GM21381 (cell line): ENCODE measurements at regions not wholly inside any gene's neighbourhood (a gene's known extent, or its start where the extent isn't known, plus 50 kb on each side); places are given as distances from the start of the nearest gene placed in this dataset.
"Not testable (repeated sequence)": the region's sequence is repeated elsewhere in the genome, so short reads cannot be mapped to it uniquely, and the experiment has no call there.

ENCODE experiments used
- ATAC-seq: cut with Tn5 transposase; IDR thresholded peaks from one replicate; pipeline ENCODE4 v1.9.1; 2021; ENCODE audit warnings: mild to moderate bottlenecking, moderate library complexity; ENCODE audit not compliant: unreplicated experiment

DNA sequence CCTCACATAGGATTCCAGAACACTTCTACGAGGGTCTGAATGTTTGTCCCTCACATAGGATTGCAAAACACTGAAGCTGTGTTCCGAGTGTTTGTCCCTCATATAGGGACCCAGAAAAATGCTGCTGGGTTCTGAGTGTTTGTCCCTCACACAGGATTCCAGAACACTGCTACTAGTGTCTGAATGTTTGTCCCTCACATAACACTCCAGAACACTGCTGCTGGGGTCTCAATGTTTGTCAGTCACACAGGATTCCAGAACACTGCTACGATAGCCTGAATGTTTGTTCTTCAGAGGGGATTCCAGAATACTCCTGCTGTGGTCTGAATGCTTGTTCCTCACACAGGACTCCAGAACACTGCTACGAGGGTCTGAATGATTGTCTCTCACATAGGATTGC lies 218.7 kb downstream of the FOXD4L6 start:
- no peak for ATAC-seq

DNA sequence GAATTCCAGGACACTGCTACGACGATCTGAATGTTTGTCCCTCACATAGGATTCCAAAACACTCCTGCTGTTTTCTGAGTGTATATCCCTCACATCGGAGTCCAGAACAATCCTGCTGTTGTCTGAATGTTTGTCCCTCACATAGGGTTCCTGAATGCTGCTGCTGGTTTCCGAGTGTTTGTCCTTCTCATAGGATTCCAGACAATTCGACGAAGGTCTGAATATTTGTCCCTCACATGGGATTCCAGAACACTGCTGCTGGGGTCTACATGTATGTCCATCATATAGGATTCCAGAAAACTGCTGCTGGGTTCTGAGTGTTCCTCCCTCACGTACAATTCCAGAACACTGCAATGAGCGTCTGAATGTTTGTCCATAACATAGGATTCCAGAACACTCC lies 219.4 kb downstream of the FOXD4L6 start:
- not testable (repeated sequence) for ATAC-seq

DNA sequence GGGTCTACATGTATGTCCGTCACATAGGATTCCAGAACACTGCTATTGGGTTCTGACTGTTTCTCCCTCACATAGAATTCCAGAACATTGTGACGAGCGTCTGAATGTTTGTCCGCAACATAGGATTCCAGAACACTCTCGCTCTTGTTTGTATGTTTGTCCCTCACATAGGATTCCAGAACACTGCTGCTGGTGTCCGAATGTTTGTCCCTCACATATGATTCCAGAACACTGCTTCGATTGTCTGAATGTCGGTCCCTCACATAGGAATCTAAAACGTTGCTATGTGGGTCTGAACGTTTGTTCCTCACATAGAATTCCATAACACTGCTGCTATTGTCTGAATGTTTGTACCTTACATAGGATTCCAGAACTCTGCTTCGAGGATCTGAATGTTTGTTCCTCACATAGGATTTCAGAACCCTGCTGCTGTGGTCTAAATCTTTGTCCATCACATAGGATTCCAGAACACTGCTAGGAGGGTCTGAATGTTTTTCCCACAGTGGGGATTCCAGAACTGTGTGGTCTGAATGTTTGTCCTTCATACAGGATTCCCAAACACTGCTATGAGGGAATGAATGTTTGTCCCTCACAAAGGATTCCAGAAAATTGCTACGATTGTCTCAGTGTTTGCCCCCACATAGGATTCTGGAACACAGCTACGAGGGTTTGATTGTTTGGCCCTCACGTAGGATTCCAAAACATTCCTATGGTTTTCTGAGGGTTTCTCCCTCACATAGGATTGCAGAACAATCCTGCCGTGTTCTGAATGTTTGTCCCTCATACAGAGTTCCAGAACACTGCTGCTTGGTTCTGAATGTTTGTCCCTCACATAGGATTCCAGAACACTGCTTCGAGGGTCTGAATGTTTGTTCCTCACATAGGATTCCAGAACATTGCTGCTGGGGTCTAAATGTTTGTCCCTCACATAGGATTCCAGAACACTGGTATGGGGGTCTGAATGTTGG lies 220.5 kb downstream of the FOXD4L6 start:
- ATAC-seq, result no peak

DNA sequence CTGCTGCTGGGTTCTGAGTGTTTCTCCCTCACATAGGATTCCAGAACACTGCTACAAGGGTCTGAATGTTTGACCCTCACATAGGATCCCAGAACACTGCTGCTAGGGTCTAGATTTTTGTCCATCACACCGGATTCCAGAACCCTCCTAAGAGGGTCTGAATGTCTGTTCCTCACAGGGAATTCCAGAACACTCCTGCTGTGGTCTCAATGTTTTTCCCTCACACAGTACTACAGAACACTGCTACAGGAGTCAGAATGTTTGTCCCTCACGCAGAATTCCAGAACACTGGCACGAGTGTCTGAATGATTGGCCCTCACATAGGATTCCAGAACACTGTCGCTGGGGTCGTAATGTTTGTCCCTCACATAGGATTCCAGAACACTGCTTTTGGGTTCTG lies 221.6 kb downstream of the FOXD4L6 start:
- ATAC-seq, result not testable (repeated sequence)

DNA sequence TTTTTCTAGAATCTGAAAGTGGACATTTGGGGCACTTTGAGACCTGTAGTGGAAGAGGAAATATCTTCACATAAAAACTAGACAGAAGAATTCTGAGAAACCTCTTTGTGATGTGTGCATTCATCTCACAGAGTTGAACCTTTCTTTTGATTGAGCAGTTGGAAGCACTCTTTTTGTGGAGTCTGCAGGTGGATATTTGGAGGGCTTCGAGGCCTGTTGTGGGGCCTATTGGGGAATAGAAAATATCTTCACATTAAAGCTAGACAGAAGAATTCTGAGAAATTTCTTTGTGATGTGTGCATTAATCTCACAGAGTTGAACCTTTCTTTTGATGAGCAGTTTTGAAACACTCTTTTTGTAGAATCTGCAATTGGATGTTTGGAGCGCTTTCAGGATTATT lies 236.2 kb downstream of the FOXD4L6 start:
- not testable (repeated sequence) for ATAC-seq

DNA sequence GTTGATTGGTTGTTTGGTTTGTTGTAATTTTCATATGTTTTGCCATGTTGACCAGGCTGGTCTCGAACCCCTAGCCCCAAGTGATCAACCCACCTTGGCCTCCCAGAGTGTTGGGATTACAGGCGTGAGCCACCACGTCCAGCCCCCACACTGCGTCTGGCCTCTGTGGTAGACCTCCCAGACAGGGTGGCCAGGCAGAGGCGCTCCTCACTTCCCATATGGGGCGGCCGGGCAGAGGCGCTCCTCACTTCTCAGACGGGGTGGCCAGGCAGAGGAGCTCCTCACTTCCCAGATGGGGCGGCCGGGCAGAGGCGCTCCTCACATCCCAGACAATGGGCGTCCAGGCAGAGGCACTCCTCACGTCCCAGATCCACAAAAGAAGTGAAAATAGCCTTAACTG lies 242.6 kb downstream of the FOXD4L6 start:
- ATAC-seq, result not testable (repeated sequence)

DNA sequence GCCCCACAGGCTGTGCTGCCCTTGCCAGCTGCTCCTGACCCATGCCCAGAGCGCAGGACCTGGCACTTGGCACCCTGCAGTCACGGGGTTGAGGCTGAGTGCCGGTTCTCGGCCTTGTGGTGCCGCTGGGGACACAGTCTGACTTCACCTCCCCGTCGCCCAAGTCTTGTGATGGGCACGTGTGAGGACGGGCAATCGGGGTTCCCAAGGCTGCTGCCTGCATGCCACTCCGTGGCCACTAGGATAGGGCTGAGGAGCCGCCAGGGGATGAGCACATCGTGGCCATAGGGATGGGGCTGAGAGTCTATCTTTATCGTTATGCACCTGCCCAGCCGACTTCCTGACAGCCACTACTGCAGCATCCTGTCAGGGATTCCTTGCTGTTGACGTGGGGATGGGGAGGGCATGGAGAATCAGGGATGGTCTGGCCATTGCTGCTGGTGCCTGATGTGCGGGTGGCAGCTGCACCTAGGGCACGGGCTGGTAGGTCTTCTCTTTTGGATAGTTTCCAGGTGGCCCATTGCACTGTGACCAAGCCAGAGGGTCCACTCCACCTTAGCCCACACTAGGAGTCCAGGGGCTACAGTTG lies 243.5 kb downstream of the FOXD4L6 start:
- ATAC-seq, result not testable (repeated sequence)

DNA sequence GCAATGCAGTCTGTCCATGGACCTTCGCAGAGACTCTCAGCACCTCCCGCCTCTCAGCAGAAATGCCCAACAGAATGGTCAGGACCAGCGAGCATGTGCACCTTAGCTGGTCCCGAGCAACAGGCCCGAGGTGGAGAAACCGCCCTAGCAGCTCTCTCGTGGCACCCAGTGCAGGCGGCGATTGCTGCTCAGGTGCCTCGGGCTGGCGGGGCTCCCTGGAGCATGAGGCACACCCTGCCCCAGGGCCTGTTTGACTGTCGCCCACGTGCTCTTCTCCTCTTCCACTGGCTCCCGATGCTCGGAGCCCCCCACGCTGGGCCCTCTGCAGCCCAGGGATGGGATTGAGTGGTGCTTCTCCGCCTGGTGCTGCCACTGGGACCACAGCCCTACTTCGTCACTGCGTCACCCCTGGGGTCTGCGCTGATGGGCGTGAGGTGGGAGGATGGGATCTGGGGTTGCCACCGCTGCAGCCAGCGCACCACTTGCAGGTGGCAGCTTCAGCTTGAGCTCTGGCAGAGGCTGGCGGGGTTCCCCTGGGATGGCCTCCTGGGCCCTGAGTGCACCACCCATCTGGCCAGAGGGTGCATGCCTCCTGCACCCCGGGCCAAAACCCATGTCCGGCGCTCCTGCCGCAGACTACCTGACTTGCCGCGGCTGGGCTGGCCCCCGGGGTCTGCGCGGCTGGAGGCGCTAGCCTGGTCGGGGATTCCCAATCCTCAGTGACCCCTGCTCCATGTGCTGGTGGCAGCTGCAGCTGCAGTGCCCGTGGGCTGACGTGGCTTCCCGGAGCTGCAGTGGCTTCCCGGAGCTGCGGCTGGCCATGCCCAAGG lies 244.2 kb downstream of the FOXD4L6 start:
- ATAC-seq, result no peak

DNA sequence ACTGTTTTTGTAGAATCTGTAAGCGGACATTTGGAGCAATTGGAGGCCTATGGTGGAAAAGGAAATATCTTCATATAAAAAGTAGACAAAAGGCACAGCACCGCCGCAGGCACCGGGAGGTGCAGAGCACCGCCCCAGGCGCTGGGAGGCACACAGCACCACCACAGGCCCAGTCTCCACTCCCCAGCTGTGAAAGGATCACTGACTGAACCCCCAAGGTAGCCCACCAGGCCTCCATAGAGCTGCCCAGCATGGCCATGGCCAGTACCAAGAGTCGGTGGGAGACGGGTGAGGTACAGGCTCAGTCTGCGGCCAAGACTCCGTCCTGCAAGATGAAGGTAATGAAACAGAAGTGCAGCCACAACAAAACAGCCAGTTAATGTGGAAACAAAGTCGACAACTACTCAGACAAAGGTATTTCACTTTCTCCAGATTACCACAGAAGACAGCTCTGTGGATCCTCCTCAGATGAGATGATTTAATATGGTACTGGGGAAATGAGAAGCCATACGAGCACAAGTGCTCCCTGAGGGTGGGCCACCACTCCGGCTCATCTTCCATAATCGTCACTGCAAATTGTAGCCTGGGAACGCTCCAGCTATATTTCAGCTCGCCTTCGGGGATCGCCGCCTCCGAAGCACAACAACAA lies 244.9 kb downstream of the FOXD4L6 start:
- ATAC-seq, result not testable (repeated sequence)

DNA sequence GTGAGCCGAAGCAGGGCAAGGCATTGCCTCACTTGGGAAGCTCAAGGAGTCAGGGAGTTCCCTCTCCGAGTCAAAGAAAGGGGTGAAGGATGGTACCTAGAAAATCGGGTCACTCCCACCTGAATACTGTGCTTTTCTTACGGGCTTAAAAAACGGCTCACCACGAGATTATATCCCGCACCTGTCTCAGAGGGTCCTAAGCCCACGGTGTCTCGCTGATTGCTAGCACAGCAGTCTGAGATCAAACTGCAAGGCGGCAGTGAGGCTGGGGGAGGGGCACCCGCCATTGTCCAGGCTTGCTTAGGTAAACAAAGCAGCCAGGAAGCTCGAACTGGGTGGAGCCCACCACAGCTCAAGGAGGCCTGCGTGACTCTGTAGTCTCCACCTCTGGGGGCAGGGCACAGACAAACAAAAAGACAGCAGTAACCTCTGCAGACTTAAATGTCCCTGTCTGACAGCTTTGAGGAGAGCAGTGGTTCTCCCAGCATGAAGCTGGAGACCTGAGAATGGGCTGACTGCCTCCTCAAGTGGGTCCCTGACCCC lies 254.7 kb downstream of the FOXD4L6 start:
- not testable (repeated sequence) for ATAC-seq

DNA sequence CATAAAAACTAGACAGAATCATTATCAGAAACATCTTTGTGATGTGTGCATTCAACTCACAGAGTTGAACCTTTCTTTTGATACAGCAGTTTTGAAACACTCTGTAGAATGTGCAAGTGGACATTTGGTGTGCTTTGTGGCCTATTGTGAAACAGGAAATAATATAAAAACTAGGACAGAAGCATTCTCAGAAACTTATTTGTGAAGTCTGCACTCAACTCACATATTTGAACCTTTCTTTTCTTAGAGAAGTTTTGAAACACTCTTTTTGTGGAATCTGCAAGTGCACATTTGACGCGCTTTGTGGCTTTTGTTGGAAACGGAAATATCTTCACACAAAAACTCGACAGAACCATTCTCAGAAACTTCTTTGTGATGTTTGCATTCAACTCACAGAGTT lies 260.0 kb downstream of the FOXD4L6 start:
- not testable (repeated sequence) for ATAC-seq
